H1 (cell line): ENCODE measurements at regions not wholly inside any gene's neighbourhood (a gene's known extent, or its start where the extent isn't known, plus 50 kb on each side); places are given as distances from the start of the nearest gene placed in this dataset.

Experiments
- CTCF ChIA-PET: fragments of 300-600 bp; sonication (Branson Sonifier 250); formaldehyde crosslinking; loops from one replicate; lab custom pipeline; 2021; ENCODE audit not compliant: partially characterized antibody; lab: Charles Lee
- POLR2A ChIA-PET: fragments of 300-600 bp; sonication (Branson Sonifier 250); formaldehyde crosslinking; loops from one replicate; lab custom pipeline; 2021; ENCODE audit warnings: inconsistent platforms; ENCODE audit not compliant: partially characterized antibody; lab: Charles Lee
- DNase-seq, 2 experiments: peaks; one replicate each; pipeline versions ENCODE4 v3.0.0 to v3.0.0-alpha.2; 2010 to 2022; ENCODE audit warnings: low spot score in 2 of 2, low read depth in 1 of 2, mixed read lengths in 1 of 2
- FAIRE-seq: peaks from 2 replicates; lab custom pipeline; 2011; peaks lifted over from hg19 to GRCh38; lab: Jason Lieb, UNC
- H2AFZ ChIP-seq: 2 replicates; pipeline ENCODE4 v1.8.1; 2012; ENCODE audit warnings: low read length, inconsistent platforms
- H2AK5ac ChIP-seq: 2 replicates; pipeline ENCODE4 v1.6.1; 2013; ENCODE audit warnings: low read depth, low read length
- H2BK120ac ChIP-seq: replicated peaks from 2 replicates; pipeline ENCODE3; 2013; ENCODE audit warnings: low read depth, low read length, inconsistent platforms
- H2BK12ac ChIP-seq: 2 replicates; pipeline ENCODE4 v1.6.1; 2013; ENCODE audit warnings: low read depth, low read length
- H2BK15ac ChIP-seq: 2 replicates; pipeline ENCODE4 v1.6.1; 2013; ENCODE audit warnings: low read length
- H2BK20ac ChIP-seq: 2 replicates; pipeline ENCODE4 v1.6.1; 2013; ENCODE audit warnings: low read length
- H2BK5ac ChIP-seq: 2 replicates; pipeline ENCODE4 v1.6.1; 2013; ENCODE audit warnings: low read depth, low read length
- H3K14ac ChIP-seq: 2 replicates; pipeline ENCODE4 v1.6.1; 2013; ENCODE audit warnings: inconsistent platforms; ENCODE audit not compliant: insufficient read length
- H3K18ac ChIP-seq: 2 replicates; pipeline ENCODE4 v1.6.1; 2013; ENCODE audit warnings: low read length; ENCODE audit errors: extremely low read depth
- H3K23ac ChIP-seq: 2 replicates; pipeline ENCODE4 v1.6.1; 2013; ENCODE audit warnings: inconsistent platforms; ENCODE audit not compliant: insufficient read length
- H3K23me2 ChIP-seq: 2 replicates; pipeline ENCODE4 v1.6.1; 2013; ENCODE audit warnings: low read depth, low read length
- H3K27ac ChIP-seq: 2 replicates; pipeline ENCODE4 v1.6.1; 2011; ENCODE audit warnings: low read depth, low read length, inconsistent platforms
- H3K27me3 ChIP-seq, 4 experiments: replicated peaks in 1 of 4; 1 replicate in 1 of 4; 2 replicates in 3 of 4; pipeline versions ENCODE4 v1.6.1 to v1.8.1; 2011 to 2013; ENCODE audit warnings: low read length in 3 of 4, mild to moderate bottlenecking in 3 of 4, inconsistent platforms in 2 of 4, mixed read lengths in 2 of 4, moderate library complexity in 1 of 4; ENCODE audit not compliant: control insufficient read depth in 3 of 4, insufficient read depth in 3 of 4; ENCODE audit errors: extremely low read depth in 1 of 4
- H3K36me3 ChIP-seq, 4 experiments: 2 replicates each; pipeline versions ENCODE4 v1.6.1 to v1.8.1; 2011 to 2013; ENCODE audit warnings: mild to moderate bottlenecking in 4 of 4, low read length in 3 of 4, moderate library complexity in 2 of 4, control low read depth in 1 of 4, inconsistent platforms in 1 of 4; ENCODE audit not compliant: insufficient read depth in 4 of 4, control insufficient read depth in 2 of 4
- H3K4ac ChIP-seq: replicated peaks from 2 replicates; pipeline ENCODE3; 2013; ENCODE audit warnings: low read length, low read depth, mixed read lengths, inconsistent platforms; ENCODE audit not compliant: insufficient read length
- H3K4me1 ChIP-seq, 4 experiments: replicated peaks in 1 of 4; 1 replicate in 1 of 4; 2 replicates in 3 of 4; pipeline versions ENCODE4 v1.6.1 to v1.8.1; 2011 to 2013; ENCODE audit warnings: low read length in 3 of 4, inconsistent platforms in 2 of 4, mixed read lengths in 1 of 4; ENCODE audit not compliant: insufficient read depth in 4 of 4, control insufficient read depth in 3 of 4
- H3K4me2 ChIP-seq, 2 experiments: 2 replicates each; pipeline versions ENCODE4 v1.6.1 to v1.8.1; 2011 to 2013; ENCODE audit warnings: low read depth in 2 of 2, low read length in 2 of 2, control low read depth in 1 of 2, inconsistent platforms in 1 of 2, mild to moderate bottlenecking in 1 of 2; ENCODE audit not compliant: insufficient read depth in 1 of 2
- H3K4me3 ChIP-seq, 4 experiments: fragments of 200-600, 300-600 bp in 1 of 4; sonication (generic), shearing (Covaris generic), sonication (Bioruptor Twin) in 1 of 4; 2 replicates each; pipeline versions ENCODE4 v1.5.1 to v1.8.1; 2011 to 2016; ENCODE audit warnings: low read length in 4 of 4, low read depth in 3 of 4, control low read depth in 2 of 4, inconsistent platforms in 2 of 4, mild to moderate bottlenecking in 2 of 4, mixed read lengths in 1 of 4, moderate library complexity in 1 of 4; ENCODE audit not compliant: insufficient read depth in 2 of 4; ENCODE audit errors: extremely low read depth in 1 of 4
- H3K56ac ChIP-seq: replicated peaks from 2 replicates; pipeline ENCODE3; 2013; ENCODE audit warnings: low read depth, mild to moderate bottlenecking, mixed read lengths, low read length, inconsistent platforms; ENCODE audit not compliant: insufficient read length
- H3K79me1 ChIP-seq: 2 replicates; pipeline ENCODE4 v1.6.1; 2013; ENCODE audit warnings: low read depth, low read length, control low read depth
- H3K79me2 ChIP-seq, 2 experiments: 2 replicates each; pipeline versions ENCODE4 v1.6.1 to v1.8.1; 2012 to 2013; ENCODE audit warnings: low read length in 2 of 2, mild to moderate bottlenecking in 2 of 2, inconsistent platforms in 1 of 2; ENCODE audit not compliant: insufficient read depth in 2 of 2, control insufficient read depth in 1 of 2
- H3K9ac ChIP-seq, 4 experiments: replicated peaks in 1 of 4; 1 replicate in 1 of 4; 2 replicates in 3 of 4; pipeline versions ENCODE4 v1.6.1 to v1.8.1; 2011 to 2013; ENCODE audit warnings: low read depth in 3 of 4, low read length in 3 of 4, control low read depth in 2 of 4, mild to moderate bottlenecking in 2 of 4, moderate library complexity in 2 of 4, inconsistent platforms in 1 of 4; ENCODE audit errors: extremely low read depth in 1 of 4
- H3K9me3 ChIP-seq, 2 experiments: 2 replicates each; pipeline versions ENCODE4 v1.6.1 to v1.8.1; 2012 to 2013; ENCODE audit warnings: mild to moderate bottlenecking in 2 of 2, moderate library complexity in 2 of 2, control low read depth in 1 of 2, inconsistent platforms in 1 of 2, low read depth in 1 of 2, low read length in 1 of 2, mixed read lengths in 1 of 2; ENCODE audit not compliant: insufficient read depth in 2 of 2
- H4K20me1 ChIP-seq, 2 experiments: replicated peaks in 1 of 2; 2 replicates each; pipeline versions ENCODE3 to v1.8.1; 2011 to 2013; ENCODE audit warnings: inconsistent platforms in 2 of 2, low read length in 2 of 2, mild to moderate bottlenecking in 1 of 2; ENCODE audit not compliant: insufficient read depth in 2 of 2, control insufficient read depth in 1 of 2
- H4K5ac ChIP-seq: 2 replicates; pipeline ENCODE4 v1.6.1; 2013; ENCODE audit warnings: low read length, low read depth, mixed read lengths, inconsistent platforms; ENCODE audit not compliant: insufficient read length
- H4K8ac ChIP-seq: 2 replicates; pipeline ENCODE4 v1.8.0; 2013; ENCODE audit warnings: mild to moderate bottlenecking, moderate library complexity, low read length, inconsistent platforms; ENCODE audit not compliant: insufficient read depth; ENCODE audit errors: extremely low read depth
- H4K91ac ChIP-seq: replicated peaks from 2 replicates; pipeline ENCODE3; 2013; ENCODE audit warnings: low read length, mixed read lengths, inconsistent platforms; ENCODE audit not compliant: insufficient read length
- BACH1 ChIP-seq: IDR thresholded peaks from 2 replicates; pipeline ENCODE4 v1.6.1; 2012; ENCODE audit warnings: low read length, improper control_type of control experiment
- CTCF ChIP-seq, 3 experiments: IDR thresholded peaks; 1 replicate in 2 of 3; 2 replicates in 1 of 3; pipeline versions ENCODE4 v1.5.1 to v1.6.1; 2011; ENCODE audit warnings: low read length in 3 of 3, mild to moderate bottlenecking in 3 of 3, inconsistent platforms in 2 of 3, low read depth in 1 of 3, moderate library complexity in 1 of 3; ENCODE audit not compliant: insufficient read depth in 1 of 3; ENCODE audit errors: control extremely low read depth in 1 of 3
- EP300 ChIP-seq, 2 experiments: IDR thresholded peaks; 1 replicate in 1 of 2; 2 replicates in 1 of 2; pipeline ENCODE4 v1.6.1; 2011 to 2012; ENCODE audit warnings: low read depth in 2 of 2, low read length in 2 of 2, mild to moderate bottlenecking in 2 of 2, borderline replicate concordance in 1 of 2, inconsistent platforms in 1 of 2, moderate library complexity in 1 of 2
- MAFK ChIP-seq: IDR thresholded peaks from 2 replicates; pipeline ENCODE4 v1.6.1; 2012; ENCODE audit warnings: low read depth, mild to moderate bottlenecking, improper control_type of control experiment, low read length
- MAX ChIP-seq: IDR thresholded peaks from 2 replicates; pipeline ENCODE4 v1.6.1; 2012; ENCODE audit warnings: inconsistent platforms
- RAD21 ChIP-seq, 2 experiments: IDR thresholded peaks in 1 of 2; conservative IDR thresholded peaks in 1 of 2; 2 replicates each; pipeline ENCODE4 v1.6.1; 2011; ENCODE audit warnings: low read depth in 2 of 2, low read length in 2 of 2, improper control_type of control experiment in 1 of 2, inconsistent platforms in 1 of 2, mild to moderate bottlenecking in 1 of 2, moderate library complexity in 1 of 2
- SAP30 ChIP-seq: fragments of 300-600 bp; sonication (generic); IDR thresholded peaks from 2 replicates; pipeline ENCODE4 v1.7.1; 2012; ENCODE audit warnings: low read length, moderate library complexity, mild to moderate bottlenecking, inconsistent platforms; ENCODE audit not compliant: insufficient read depth, insufficient replicate concordance
- WGBS, 2 experiments: shearing (Covaris generic) in 1 of 2; methylation state at CpG; one replicate each; pipeline versions ENCODE4 v1.1.6 to v1.1.7; 2013 to 2015; ENCODE audit warnings: low lambda C conversion rate in 2 of 2, mixed read lengths in 2 of 2, inconsistent platforms in 1 of 2, low coverage in 1 of 2, missing lambda C conversion rate in 1 of 2; ENCODE audit not compliant: insufficient replicate concordance in 2 of 2, insufficient coverage in 1 of 2, insufficient read length in 1 of 2; ENCODE audit errors: extremely low coverage in 1 of 2, missing lambda C conversion rate in 1 of 2; 5-methylcytosine and 5-hydroxymethylcytosine counted together

GRCh38 chr15:81939604-81940440 is 106.0 kb downstream of the MEX3B start:
- ChIA-PET CTCF (interaction anchor here (0.8 to 3.4 kb wide), 27 partner anchors 8 to 530 kb away, joined by 3 to 20 read pairs (median 4); no protein-coding TSS in a partner anchor), POLR2A (no interaction called here)
- Histone ChIP-seq H2BK15ac (no peak overlapping the region), H3K79me2 (no peaks in the 10 kb centered on the region), H3K9ac (no peak overlapping the region), H2BK20ac (no peak overlapping the region), H3K4me1 (peaks cover 0 to 5% (median 1%) of the 10 kb centered on the region in 4 experiments; a peak in 2 of 7 replicates), H2BK120ac (no peak overlapping the region), H2AFZ (no peak overlapping the region), H4K91ac (no peak overlapping the region), H2BK12ac (no peak overlapping the region), H3K23ac (no peak overlapping the region), H3K23me2 (no peaks in the 10 kb centered on the region), H3K79me1 (no peaks in the 10 kb centered on the region), H2AK5ac (no peak overlapping the region), H3K4me2 (no peak overlapping the region), H3K56ac (no peak overlapping the region), H3K27ac (no peak overlapping the region), H3K4ac (no peak overlapping the region), H2BK5ac (no peak overlapping the region), H3K27me3 (no peaks in the 10 kb centered on the region), H3K18ac (no peak overlapping the region), H4K5ac (no peak overlapping the region), H3K36me3 (no peaks in the 10 kb centered on the region), H3K9me3 (no peaks in the 10 kb centered on the region), H4K8ac (no peak overlapping the region), H4K20me1 (peaks cover 0 to 2% of the 10 kb centered on the region in 2 experiments), H3K14ac (no peak overlapping the region), H3K4me3 (no peak overlapping the region)
- DNase-seq (peak; percentile 15 to 53), FAIRE-seq (no peak)
- peak; percentile 90 for TF ChIP-seq BACH1
- no peak for TF ChIP-seq SAP30
- TF ChIP-seq RAD21 (IDR thresholded peaks at IDR 0.05 in 1 of 2, conservative IDR thresholded peaks at IDR 0.05 in 1 of 2; ENCODE audit: low read depth in 2 of 2, low read length in 2 of 2), result peak; percentile 86 to 88
- TF ChIP-seq MAFK, result peak; percentile 70; the same call in 1 of the 2 replicates
- peak in 2 of 3 experiments; percentile 57 to 72; a peak in 3 of 4 replicates for TF ChIP-seq CTCF (IDR thresholded peaks at IDR 0.05; ENCODE audit: control extremely low read depth in 1 of 3, insufficient read depth in 1 of 3, low read depth in 1 of 3, low read length in 3 of 3)
- no peak for TF ChIP-seq EP300 (IDR thresholded peaks at IDR 0.05; ENCODE audit: borderline replicate concordance in 1 of 2, low read depth in 2 of 2, low read length in 2 of 2)
- TF ChIP-seq MAX, result no peak
- WGBS, 2 experiments, result 42% methylated on average over 5 of the region's 5 CpGs; no CpG with 5 or more reads in 1 of the 2 experiments
